NCI-H1105 (cell line): ENCODE measurements at regions not wholly inside any gene's neighbourhood (a gene's known extent, or its start where the extent isn't known, plus 50 kb on each side); places are given as distances from the start of the nearest gene placed in this dataset.
"Not testable (repeated sequence)": the region's sequence is repeated elsewhere in the genome, so short reads cannot be mapped to it uniquely, and the experiment has no call there.

Experiments used
- DNase-seq: peaks from one replicate; lab custom pipeline; 2025; lab: John Stamatoyannopoulos, UW

- DNase-seq, result no peak
Measured at GRCh38 chr4:174009686-174010451, 273.6 kb downstream of the FBXO8 start.

- no peak for DNase-seq
Measured at GRCh38 chr4:174005422-174005821, 278.0 kb downstream of the FBXO8 start.

- DNase-seq, result no peak
Measured at GRCh38 chr4:173998471-173999144, 284.9 kb downstream of the FBXO8 start.

- not testable (repeated sequence) for DNase-seq
Measured at GRCh38 chr4:173995779-173996178, 287.7 kb downstream of the FBXO8 start.

GRCh38 chr4:173991814-173992213 lies 291.7 kb downstream of the FBXO8 start:
- no peak for DNase-seq

GRCh38 chr4:173991316-173991715 lies 292.2 kb downstream of the FBXO8 start:
- no peak for DNase-seq

GRCh38 chr4:173990869-173991210 lies 292.6 kb downstream of the FBXO8 start:
- DNase-seq, result no peak

- DNase-seq, result no peak
Measured at GRCh38 chr4:173990126-173990868, 293.2 kb downstream of the FBXO8 start.

GRCh38 chr4:173963523-173963922 lies 319.9 kb downstream of the FBXO8 start:
- not testable (repeated sequence) for DNase-seq

GRCh38 chr4:173960398-173960797 lies 323.1 kb downstream of the FBXO8 start:
- no peak for DNase-seq

- DNase-seq, result no peak
Measured at GRCh38 chr4:173958445-173958844, 325.0 kb downstream of the FBXO8 start.

GRCh38 chr4:173943547-173943946 lies 339.9 kb downstream of the FBXO8 start:
- DNase-seq, result no peak

- no peak for DNase-seq
Measured at GRCh38 chr4:173940146-173940545, 343.3 kb downstream of the FBXO8 start.

GRCh38 chr4:173937631-173938270 lies 345.7 kb downstream of the FBXO8 start:
- DNase-seq, result no peak

- no peak for DNase-seq
Measured at GRCh38 chr4:173936861-173937260, 346.6 kb downstream of the FBXO8 start.

- no peak for DNase-seq
Measured at GRCh38 chr4:173935622-173936405, 347.7 kb downstream of the FBXO8 start.

GRCh38 chr4:173934933-173935620 lies 348.4 kb downstream of the FBXO8 start:
- DNase-seq, result no peak

- DNase-seq, result no peak
Measured at GRCh38 chr4:173934201-173934600, 349.3 kb downstream of the FBXO8 start.

GRCh38 chr4:173932701-173933100 lies 350.8 kb downstream of the FBXO8 start:
- no peak for DNase-seq

- DNase-seq, result peak; percentile 53
Measured at GRCh38 chr4:173930329-173930967, 353.0 kb downstream of the FBXO8 start.

- no peak for DNase-seq
Measured at GRCh38 chr4:173929921-173930320, 353.5 kb downstream of the FBXO8 start.
